Panc1 (cell line): ENCODE measurements at regions not wholly inside any gene's neighbourhood (a gene's known extent, or its start where the extent isn't known, plus 50 kb on each side); places are given as distances from the start of the nearest gene placed in this dataset.

ENCODE experiments used
- REST ChIP-seq, 2 experiments: IDR thresholded peaks; 2 replicates each; pipeline ENCODE4 v1.6.1; 2011 to 2012; ENCODE audit warnings: low read depth in 2 of 2, control low read depth in 1 of 2, low read length in 1 of 2, mild to moderate bottlenecking in 1 of 2, moderate library complexity in 1 of 2; ENCODE audit not compliant: insufficient read depth in 1 of 2
- TF ChIP-seq, protein P1 (sequence below): fragments of 450-650 bp; IDR thresholded peaks from 2 replicates; pipeline ENCODE4 v1.5.1; 2017; ENCODE audit warnings: mild to moderate bottlenecking

- TF ChIP-seq, protein P1, sequence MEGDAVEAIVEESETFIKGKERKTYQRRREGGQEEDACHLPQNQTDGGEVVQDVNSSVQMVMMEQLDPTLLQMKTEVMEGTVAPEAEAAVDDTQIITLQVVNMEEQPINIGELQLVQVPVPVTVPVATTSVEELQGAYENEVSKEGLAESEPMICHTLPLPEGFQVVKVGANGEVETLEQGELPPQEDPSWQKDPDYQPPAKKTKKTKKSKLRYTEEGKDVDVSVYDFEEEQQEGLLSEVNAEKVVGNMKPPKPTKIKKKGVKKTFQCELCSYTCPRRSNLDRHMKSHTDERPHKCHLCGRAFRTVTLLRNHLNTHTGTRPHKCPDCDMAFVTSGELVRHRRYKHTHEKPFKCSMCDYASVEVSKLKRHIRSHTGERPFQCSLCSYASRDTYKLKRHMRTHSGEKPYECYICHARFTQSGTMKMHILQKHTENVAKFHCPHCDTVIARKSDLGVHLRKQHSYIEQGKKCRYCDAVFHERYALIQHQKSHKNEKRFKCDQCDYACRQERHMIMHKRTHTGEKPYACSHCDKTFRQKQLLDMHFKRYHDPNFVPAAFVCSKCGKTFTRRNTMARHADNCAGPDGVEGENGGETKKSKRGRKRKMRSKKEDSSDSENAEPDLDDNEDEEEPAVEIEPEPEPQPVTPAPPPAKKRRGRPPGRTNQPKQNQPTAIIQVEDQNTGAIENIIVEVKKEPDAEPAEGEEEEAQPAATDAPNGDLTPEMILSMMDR: no peak
- TF ChIP-seq REST (IDR thresholded peaks at IDR 0.05; ENCODE audit: insufficient read depth in 1 of 2, low read depth in 2 of 2, low read length in 1 of 2): no peak
These were observed 407.1 kb upstream of the SOX11 start for GRCh38 chr2:5285061-5285460.
